Liver (tissue), 3 donors: ENCODE measurements at regions not wholly inside any gene's neighbourhood (a gene's known extent, or its start where the extent isn't known, plus 50 kb on each side); places are given as distances from the start of the nearest gene placed in this dataset.

Experiments
- ATF3 ChIP-seq: IDR thresholded peaks from 2 replicates; pipeline ENCODE4 v1.6.1; 2016; ENCODE audit warnings: antibody characterized with exemption
- EGR1 ChIP-seq, 2 donors: IDR thresholded peaks; 2 replicates each; pipeline ENCODE4 v1.6.1; 2016 to 2018; ENCODE audit warnings: antibody characterized with exemption in 2 of 2, low read depth in 2 of 2
- RAD21 ChIP-seq, 2 donors: IDR thresholded peaks; 2 replicates each; pipeline ENCODE4 v1.6.1; 2016; ENCODE audit warnings: antibody characterized with exemption in 2 of 2, mild to moderate bottlenecking in 2 of 2
- SP1 ChIP-seq: IDR thresholded peaks from 2 replicates; pipeline ENCODE4 v1.6.1; 2018; ENCODE audit warnings: antibody characterized with exemption, mild to moderate bottlenecking
- YY1 ChIP-seq: IDR thresholded peaks from 2 replicates; pipeline ENCODE4 v1.6.1; 2016; ENCODE audit warnings: antibody characterized with exemption, mild to moderate bottlenecking
- TF ChIP-seq, protein P1 (sequence below): fragments of 150-350 bp; IDR thresholded peaks from 2 replicates; pipeline ENCODE4 v1.5.1; 2017; ENCODE audit warnings: improper control_type of control experiment, low read depth, low read length; ENCODE audit not compliant: missing input control
- TF ChIP-seq, protein P2 (sequence below): IDR thresholded peaks from 2 replicates; pipeline ENCODE4 v1.6.1; 2016; ENCODE audit warnings: antibody characterized with exemption, mild to moderate bottlenecking
- donor health status: healthy.
- donor health status: healthy.

DNA sequence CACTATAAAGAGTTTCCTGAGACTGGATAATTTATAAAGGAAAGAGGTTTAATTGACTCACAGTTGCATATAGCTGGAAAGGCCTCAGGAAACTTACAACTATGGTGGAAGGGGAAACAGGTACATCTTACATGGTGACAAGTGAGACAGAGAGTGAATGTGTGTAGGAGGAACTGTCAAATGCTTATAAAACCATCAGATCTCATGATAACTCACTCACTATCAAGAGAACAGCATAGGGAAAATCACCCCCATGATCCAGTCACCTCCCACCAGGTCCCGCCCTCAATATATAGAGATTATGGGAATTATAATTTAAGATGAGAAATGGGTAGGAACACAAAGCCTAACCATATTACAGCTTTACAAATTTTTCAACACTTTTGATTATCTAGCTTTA is 266.0 kb downstream of the DTHD1 start:
- TF ChIP-seq, protein P1, sequence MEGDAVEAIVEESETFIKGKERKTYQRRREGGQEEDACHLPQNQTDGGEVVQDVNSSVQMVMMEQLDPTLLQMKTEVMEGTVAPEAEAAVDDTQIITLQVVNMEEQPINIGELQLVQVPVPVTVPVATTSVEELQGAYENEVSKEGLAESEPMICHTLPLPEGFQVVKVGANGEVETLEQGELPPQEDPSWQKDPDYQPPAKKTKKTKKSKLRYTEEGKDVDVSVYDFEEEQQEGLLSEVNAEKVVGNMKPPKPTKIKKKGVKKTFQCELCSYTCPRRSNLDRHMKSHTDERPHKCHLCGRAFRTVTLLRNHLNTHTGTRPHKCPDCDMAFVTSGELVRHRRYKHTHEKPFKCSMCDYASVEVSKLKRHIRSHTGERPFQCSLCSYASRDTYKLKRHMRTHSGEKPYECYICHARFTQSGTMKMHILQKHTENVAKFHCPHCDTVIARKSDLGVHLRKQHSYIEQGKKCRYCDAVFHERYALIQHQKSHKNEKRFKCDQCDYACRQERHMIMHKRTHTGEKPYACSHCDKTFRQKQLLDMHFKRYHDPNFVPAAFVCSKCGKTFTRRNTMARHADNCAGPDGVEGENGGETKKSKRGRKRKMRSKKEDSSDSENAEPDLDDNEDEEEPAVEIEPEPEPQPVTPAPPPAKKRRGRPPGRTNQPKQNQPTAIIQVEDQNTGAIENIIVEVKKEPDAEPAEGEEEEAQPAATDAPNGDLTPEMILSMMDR, result no peak
- no peak for TF ChIP-seq RAD21 (IDR thresholded peaks at IDR 0.05)
- TF ChIP-seq, protein P2, sequence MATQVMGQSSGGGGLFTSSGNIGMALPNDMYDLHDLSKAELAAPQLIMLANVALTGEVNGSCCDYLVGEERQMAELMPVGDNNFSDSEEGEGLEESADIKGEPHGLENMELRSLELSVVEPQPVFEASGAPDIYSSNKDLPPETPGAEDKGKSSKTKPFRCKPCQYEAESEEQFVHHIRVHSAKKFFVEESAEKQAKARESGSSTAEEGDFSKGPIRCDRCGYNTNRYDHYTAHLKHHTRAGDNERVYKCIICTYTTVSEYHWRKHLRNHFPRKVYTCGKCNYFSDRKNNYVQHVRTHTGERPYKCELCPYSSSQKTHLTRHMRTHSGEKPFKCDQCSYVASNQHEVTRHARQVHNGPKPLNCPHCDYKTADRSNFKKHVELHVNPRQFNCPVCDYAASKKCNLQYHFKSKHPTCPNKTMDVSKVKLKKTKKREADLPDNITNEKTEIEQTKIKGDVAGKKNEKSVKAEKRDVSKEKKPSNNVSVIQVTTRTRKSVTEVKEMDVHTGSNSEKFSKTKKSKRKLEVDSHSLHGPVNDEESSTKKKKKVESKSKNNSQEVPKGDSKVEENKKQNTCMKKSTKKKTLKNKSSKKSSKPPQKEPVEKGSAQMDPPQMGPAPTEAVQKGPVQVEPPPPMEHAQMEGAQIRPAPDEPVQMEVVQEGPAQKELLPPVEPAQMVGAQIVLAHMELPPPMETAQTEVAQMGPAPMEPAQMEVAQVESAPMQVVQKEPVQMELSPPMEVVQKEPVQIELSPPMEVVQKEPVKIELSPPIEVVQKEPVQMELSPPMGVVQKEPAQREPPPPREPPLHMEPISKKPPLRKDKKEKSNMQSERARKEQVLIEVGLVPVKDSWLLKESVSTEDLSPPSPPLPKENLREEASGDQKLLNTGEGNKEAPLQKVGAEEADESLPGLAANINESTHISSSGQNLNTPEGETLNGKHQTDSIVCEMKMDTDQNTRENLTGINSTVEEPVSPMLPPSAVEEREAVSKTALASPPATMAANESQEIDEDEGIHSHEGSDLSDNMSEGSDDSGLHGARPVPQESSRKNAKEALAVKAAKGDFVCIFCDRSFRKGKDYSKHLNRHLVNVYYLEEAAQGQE, result no peak
- no peak for TF ChIP-seq YY1
- TF ChIP-seq SP1, result no peak
- TF ChIP-seq ATF3, result no peak
- TF ChIP-seq EGR1 (IDR thresholded peaks at IDR 0.05; ENCODE audit: low read depth in 2 of 2), result no peak
